GM10248 (cell line): ENCODE measurements at regions not wholly inside any gene's neighbourhood (a gene's known extent, or its start where the extent isn't known, plus 50 kb on each side); places are given as distances from the start of the nearest gene placed in this dataset.

Source experiments
- CTCF ChIA-PET: fragments of 300-600 bp; sonication (Branson Sonifier 250); formaldehyde crosslinking; extraction: SDS; loops from one replicate; lab custom pipeline; 2021; ENCODE audit warnings: antibody characterized with exemption; lab: Yijun Ruan, JAX
- POLR2A ChIA-PET: fragments of 350-650 bp; sonication (Branson Sonifier 250); formaldehyde crosslinking; extraction: SDS; loops from one replicate; lab custom pipeline; 2020; ENCODE audit warnings: antibody characterized with exemption; lab: Yijun Ruan, JAX
- DNase-seq: peaks from one replicate; pipeline ENCODE4 v3.0.0; 2012; ENCODE audit errors: extremely low spot score
- TF ChIP-seq, protein P1 (sequence below): IDR thresholded peaks from 2 replicates; pipeline ENCODE4 v1.5.1; 2012; ENCODE audit warnings: mild to moderate bottlenecking, low read depth; ENCODE audit errors: extremely low read depth, missing control alignments, control extremely low read depth

DNA sequence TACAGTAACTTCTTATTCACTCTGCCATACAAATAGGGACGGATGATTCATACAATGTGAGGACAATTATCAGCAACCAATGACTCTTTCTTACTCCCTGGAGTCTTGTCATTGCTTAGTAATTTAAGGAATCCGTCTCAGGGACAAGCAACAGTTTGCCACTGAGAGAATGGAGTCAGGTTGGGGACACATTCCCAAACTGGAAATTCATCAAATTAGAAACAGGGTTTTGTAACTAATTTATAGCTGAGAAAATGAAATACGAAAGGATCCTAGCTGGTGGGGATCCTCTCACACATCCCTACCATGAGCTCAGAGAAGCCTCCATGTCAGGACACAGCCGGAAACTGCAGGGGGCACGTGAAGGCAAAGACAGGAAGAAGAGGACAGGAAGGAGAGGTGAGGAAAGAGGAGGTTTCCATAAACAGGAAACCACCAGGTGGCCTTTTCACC is 50.4 kb upstream of the KDR start:
- TF ChIP-seq, protein P1, sequence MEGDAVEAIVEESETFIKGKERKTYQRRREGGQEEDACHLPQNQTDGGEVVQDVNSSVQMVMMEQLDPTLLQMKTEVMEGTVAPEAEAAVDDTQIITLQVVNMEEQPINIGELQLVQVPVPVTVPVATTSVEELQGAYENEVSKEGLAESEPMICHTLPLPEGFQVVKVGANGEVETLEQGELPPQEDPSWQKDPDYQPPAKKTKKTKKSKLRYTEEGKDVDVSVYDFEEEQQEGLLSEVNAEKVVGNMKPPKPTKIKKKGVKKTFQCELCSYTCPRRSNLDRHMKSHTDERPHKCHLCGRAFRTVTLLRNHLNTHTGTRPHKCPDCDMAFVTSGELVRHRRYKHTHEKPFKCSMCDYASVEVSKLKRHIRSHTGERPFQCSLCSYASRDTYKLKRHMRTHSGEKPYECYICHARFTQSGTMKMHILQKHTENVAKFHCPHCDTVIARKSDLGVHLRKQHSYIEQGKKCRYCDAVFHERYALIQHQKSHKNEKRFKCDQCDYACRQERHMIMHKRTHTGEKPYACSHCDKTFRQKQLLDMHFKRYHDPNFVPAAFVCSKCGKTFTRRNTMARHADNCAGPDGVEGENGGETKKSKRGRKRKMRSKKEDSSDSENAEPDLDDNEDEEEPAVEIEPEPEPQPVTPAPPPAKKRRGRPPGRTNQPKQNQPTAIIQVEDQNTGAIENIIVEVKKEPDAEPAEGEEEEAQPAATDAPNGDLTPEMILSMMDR, result no peak
- ChIA-PET CTCF (interaction anchor here (1.0 kb wide), 1 partner anchor 9 kb away, joined by 6 read pairs; no protein-coding TSS in a partner anchor), POLR2A (no interaction called here)
- DNase-seq, result no peak

GRCh38 chr4:55176497-55176896 is 51.1 kb upstream of the KDR start:
- CTCF ChIA-PET, result interaction anchor here (1.0 to 1.5 kb wide), 2 partner anchors 8 to 10 kb away, joined by 5 to 6 read pairs; no protein-coding TSS in a partner anchor
- TF ChIP-seq, protein P1, result no peak
- DNase-seq, result no peak
- POLR2A ChIA-PET, result no interaction called here

GRCh38 chr4:55177461-55177860 is 52.1 kb upstream of the KDR start:
- TF ChIP-seq, protein P1, result no peak
- no peak for DNase-seq
- ChIA-PET POLR2A (no interaction called here), CTCF (interaction anchor here (1.5 kb wide), 1 partner anchor 9 kb away, joined by 5 read pairs; no protein-coding TSS in a partner anchor)

- DNase-seq, result no peak
- CTCF ChIA-PET, result no interaction called here
- POLR2A ChIA-PET, result no interaction called here
- TF ChIP-seq, protein P1, result no peak
These were observed 53.0 kb upstream of the KDR start for GRCh38 chr4:55178226-55179005.

- DNase-seq, result no peak
- ChIA-PET POLR2A (no interaction called here), CTCF (interaction anchor here (2.1 kb wide), 1 partner anchor 13 kb away, joined by 5 read pairs; no protein-coding TSS in a partner anchor)
- TF ChIP-seq, protein P1, result no peak
These were observed 55.9 kb upstream of the KDR start for GRCh38 chr4:55181010-55182005.

GRCh38 chr4:55183926-55184599 is 58.7 kb upstream of the KDR start:
- TF ChIP-seq, protein P1, result no peak
- CTCF ChIA-PET, result interaction anchor here (1.0 to 1.9 kb wide), 16 partner anchors 8 to 682 kb away, joined by 3 to 15 read pairs (median 4); partner anchors contain the start of gene SRD5A3
- DNase-seq, result no peak
- POLR2A ChIA-PET, result interaction anchor here (0.6 kb wide), 1 partner anchor 133 kb away, joined by 3 read pairs; no protein-coding TSS in a partner anchor
